CD14-positive monocyte (primary cell): ENCODE measurements at regions not wholly inside any gene's neighbourhood (a gene's known extent, or its start where the extent isn't known, plus 50 kb on each side); places are given as distances from the start of the nearest gene placed in this dataset.

Source experiments
- DNase-seq, 3 donors: peaks; one replicate each; pipeline ENCODE4 v3.0.0-alpha.2; 2011 to 2022
- H2AFZ ChIP-seq: 2 replicates; pipeline ENCODE4 v1.6.0; 2012; ENCODE audit warnings: mild to moderate bottlenecking, low read depth, low read length, inconsistent platforms; ENCODE audit not compliant: insufficient read depth, poor library complexity, severe bottlenecking
- H3K27ac ChIP-seq, 2 donors: 1 replicate in 1 of 2; 2 replicates in 1 of 2; pipeline ENCODE4 v1.5.1; 2012 to 2013; ENCODE audit warnings: low read length in 2 of 2, control low read depth in 1 of 2, inconsistent platforms in 1 of 2, low read depth in 1 of 2, mild to moderate bottlenecking in 1 of 2
- H3K27me3 ChIP-seq, 2 donors: one replicate each; pipeline versions ENCODE4 v1.6.0 to v1.6.1; 2011 to 2013; ENCODE audit warnings: low read length in 2 of 2; ENCODE audit not compliant: control insufficient read depth in 2 of 2, insufficient read depth in 2 of 2
- H3K36me3 ChIP-seq, 2 donors: replicated peaks in 1 of 2; 1 replicate in 1 of 2; 2 replicates in 1 of 2; pipeline versions ENCODE4 v1.5.1 to v1.6.1; 2012 to 2013; ENCODE audit warnings: low read length in 2 of 2, control low read depth in 1 of 2, inconsistent platforms in 1 of 2, mild to moderate bottlenecking in 1 of 2; ENCODE audit not compliant: insufficient read depth in 2 of 2, control insufficient read depth in 1 of 2
- H3K4me1 ChIP-seq, 2 donors: 1 replicate in 1 of 2; 2 replicates in 1 of 2; pipeline versions ENCODE4 v1.5.1 to v1.6.1; 2012 to 2013; ENCODE audit warnings: low read length in 2 of 2, control low read depth in 1 of 2, inconsistent platforms in 1 of 2, mild to moderate bottlenecking in 1 of 2, moderate library complexity in 1 of 2; ENCODE audit not compliant: insufficient read depth in 2 of 2, control insufficient read depth in 1 of 2
- H3K4me2 ChIP-seq: replicated peaks from 2 replicates; pipeline ENCODE3; 2012; ENCODE audit warnings: low read length, moderate library complexity, mild to moderate bottlenecking; ENCODE audit not compliant: poor library complexity, severe bottlenecking; ENCODE audit errors: extremely low read depth
- H3K4me3 ChIP-seq, 3 experiments: fragments of 200-600 bp in 1 of 3; sonication (generic) in 1 of 3; replicated peaks in 1 of 3; 1 replicate in 2 of 3; 2 replicates in 1 of 3; pipeline ENCODE4 v1.5.1; 2011 to 2013; ENCODE audit warnings: low read length in 3 of 3, mild to moderate bottlenecking in 3 of 3, control low read depth in 2 of 3, low read depth in 2 of 3, inconsistent platforms in 1 of 3, moderate library complexity in 1 of 3
- H3K79me2 ChIP-seq: 2 replicates; pipeline ENCODE4 v1.6.0; 2012; ENCODE audit warnings: mild to moderate bottlenecking, control low read depth, inconsistent platforms, low read length, moderate library complexity; ENCODE audit not compliant: insufficient read depth
- H3K9ac ChIP-seq: 2 replicates; pipeline ENCODE4 v1.6.0; 2017; ENCODE audit warnings: low read length, mild to moderate bottlenecking; ENCODE audit not compliant: insufficient read depth, poor library complexity, severe bottlenecking
- H3K9me3 ChIP-seq, 2 donors: replicated peaks in 1 of 2; 1 replicate in 1 of 2; 2 replicates in 1 of 2; pipeline versions ENCODE4 v1.5.1 to v1.6.1; 2012 to 2013; ENCODE audit warnings: low read length in 2 of 2, control low read depth in 1 of 2; ENCODE audit not compliant: control insufficient read depth in 1 of 2, insufficient read depth in 1 of 2
- H4K20me1 ChIP-seq: 2 replicates; pipeline ENCODE4 v1.6.0; 2012; ENCODE audit warnings: mild to moderate bottlenecking, low read length, control low read depth, moderate library complexity; ENCODE audit not compliant: insufficient read depth
- H3K27ac Mint-ChIP-seq, 7 donors: one replicate each; pipeline ENCODE4 v1.8.0; 2020; ENCODE audit warnings: mild to moderate bottlenecking in 7 of 7, mixed read lengths in 7 of 7, moderate library complexity in 6 of 7, inconsistent platforms in 2 of 7
- H3K27me3 Mint-ChIP-seq, 3 donors: one replicate each; pipeline ENCODE4 v1.8.0; 2021 to 2022; ENCODE audit warnings: low read depth in 3 of 3, mild to moderate bottlenecking in 3 of 3, mixed read lengths in 3 of 3, moderate library complexity in 3 of 3, inconsistent platforms in 1 of 3
- H3K36me3 Mint-ChIP-seq, 2 donors: one replicate each; pipeline ENCODE4 v1.8.0; 2020; ENCODE audit warnings: mixed read lengths in 2 of 2, inconsistent platforms in 1 of 2, mild to moderate bottlenecking in 1 of 2
- H3K4me1 Mint-ChIP-seq: one replicate; pipeline ENCODE4 v1.8.0; 2020; ENCODE audit warnings: mild to moderate bottlenecking, mixed read lengths
- H3K4me3 Mint-ChIP-seq, 2 donors: one replicate each; pipeline ENCODE4 v1.8.0; 2020; ENCODE audit warnings: mild to moderate bottlenecking in 2 of 2, mixed read lengths in 2 of 2, moderate library complexity in 1 of 2
- H3K9me3 Mint-ChIP-seq, 7 donors: one replicate each; pipeline ENCODE4 v1.8.0; 2020 to 2022; ENCODE audit warnings: mixed read lengths in 7 of 7, mild to moderate bottlenecking in 6 of 7, moderate library complexity in 6 of 7, inconsistent platforms in 2 of 7
- CTCF ChIP-seq: fragments of 200-600 bp; IDR thresholded peaks from one replicate; pipeline ENCODE4 v1.8.0; 2022; ENCODE audit warnings: antibody characterized with exemption, mild to moderate bottlenecking
- WGBS: methylation state at CpG from one replicate; pipeline ENCODE4 v1.1.5; 2013; ENCODE audit warnings: missing lambda C conversion rate; ENCODE audit not compliant: insufficient coverage; 5-methylcytosine and 5-hydroxymethylcytosine counted together
- intact Hi-C, 2 donors: fragments of 100-400 bp; cut with micrococcal nuclease; formaldehyde crosslinking; loops; one replicate each; pipeline versions ENCODE4 v1.15.0 to v1.15.1; 2023

GRCh38 chr10:121288864-121289661, 309.2 kb downstream of the FGFR2 start:
- WGBS, result no CpG with 5 or more reads among the region's 6 CpGs
- Histone ChIP-seq H3K27ac (no peak overlapping the region), H3K36me3 (no peaks in the 10 kb centered on the region), H3K4me3 (no peak overlapping the region), H3K9ac (no peak overlapping the region), H3K9me3 (no peaks in the 10 kb centered on the region), H3K79me2 (no peaks in the 10 kb centered on the region), H3K4me2 (no peak overlapping the region), H3K4me1 (no peaks in the 10 kb centered on the region), H3K27me3 (no peaks in the 10 kb centered on the region), H2AFZ (no peak overlapping the region), H4K20me1 (no peaks in the 10 kb centered on the region)
- Mint-ChIP-seq H3K27ac (no peak overlapping the region), H3K4me1 (no peaks in the 10 kb centered on the region), H3K36me3 (no peaks in the 10 kb centered on the region), H3K27me3 (peaks cover 0 to 7% (median 6%) of the 10 kb centered on the region in 3 donors), H3K4me3 (no peak overlapping the region), H3K9me3 (peaks cover 0 to 4% (median 0%) of the 10 kb centered on the region in 7 donors)
- no peak for TF ChIP-seq CTCF
- DNase-seq, result no peak
- intact Hi-C loops, result no loop called here

- WGBS, result 100% methylated on average over 2 of the region's 4 CpGs
- intact Hi-C loops, result no loop called here
These were observed 308.4 kb downstream of the FGFR2 start for GRCh38 chr10:121289800-121290199.

More at GRCh38 chr10:121289800-121290199, 308.4 kb downstream of the FGFR2 start:
- no peaks in the 10 kb centered on the region for H3K9me3 ChIP-seq
- peaks cover 0 to 7% (median 6%) of the 10 kb centered on the region in 3 donors for H3K27me3 Mint-ChIP-seq
- no peaks in the 10 kb centered on the region for H4K20me1 ChIP-seq
- no peak overlapping the region for H3K9ac ChIP-seq
- no peak overlapping the region for H3K27ac Mint-ChIP-seq
- TF ChIP-seq CTCF, result no peak
- H2AFZ ChIP-seq, result no peak overlapping the region
- no peak overlapping the region for H3K4me2 ChIP-seq
- no peaks in the 10 kb centered on the region for H3K27me3 ChIP-seq
- H3K4me3 ChIP-seq, result no peak overlapping the region
- no peaks in the 10 kb centered on the region for H3K36me3 Mint-ChIP-seq
- H3K27ac ChIP-seq, result no peak overlapping the region
- no peak overlapping the region for H3K4me3 Mint-ChIP-seq
- peaks cover 0 to 4% (median 0%) of the 10 kb centered on the region in 7 donors for H3K9me3 Mint-ChIP-seq
- no peaks in the 10 kb centered on the region for H3K4me1 Mint-ChIP-seq
- no peaks in the 10 kb centered on the region for H3K36me3 ChIP-seq
- no peaks in the 10 kb centered on the region for H3K79me2 ChIP-seq
- no peak for DNase-seq
- H3K4me1 ChIP-seq, result no peaks in the 10 kb centered on the region
